OCI-LY1 (cell line): ENCODE measurements at regions not wholly inside any gene's neighbourhood (a gene's known extent, or its start where the extent isn't known, plus 50 kb on each side); places are given as distances from the start of the nearest gene placed in this dataset.

ENCODE experiments used
- H2AFZ ChIP-seq: fragments of 200-600 bp; sonication (generic), shearing (Covaris generic); 2 replicates; pipeline ENCODE4 v1.6.0; 2014; ENCODE audit warnings: antibody characterized with exemption, mild to moderate bottlenecking, low read length
- H3F3A ChIP-seq: fragments of 200-600 bp; sonication (generic), shearing (Covaris generic); 2 replicates; pipeline ENCODE4 v1.6.0; 2014; ENCODE audit warnings: mild to moderate bottlenecking, antibody characterized with exemption, low read length, moderate library complexity; ENCODE audit not compliant: insufficient read depth
- H3K27ac ChIP-seq: fragments of 200-600 bp; sonication (generic); 2 replicates; pipeline ENCODE4 v1.5.1; 2014; ENCODE audit warnings: low read length, mixed run types, mild to moderate bottlenecking, low read depth; ENCODE audit not compliant: poor library complexity, severe bottlenecking
- H3K27me3 ChIP-seq: fragments of 200-600 bp; sonication (generic); 2 replicates; pipeline ENCODE4 v1.6.0; 2014; ENCODE audit warnings: antibody characterized with exemption, mild to moderate bottlenecking, low read length, moderate library complexity; ENCODE audit not compliant: insufficient read depth
- H3K36me3 ChIP-seq: fragments of 200-600 bp; sonication (generic); 2 replicates; pipeline ENCODE4 v1.6.1; 2014; ENCODE audit warnings: mild to moderate bottlenecking, antibody characterized with exemption, low read length, moderate library complexity, mixed read lengths; ENCODE audit not compliant: insufficient read depth
- H3K4me1 ChIP-seq: fragments of 200-600 bp; sonication (generic); 2 replicates; pipeline ENCODE4 v1.5.1; 2014; ENCODE audit warnings: mild to moderate bottlenecking, low read length, moderate library complexity; ENCODE audit not compliant: insufficient read depth, severe bottlenecking
- H3K4me2 ChIP-seq: fragments of 200-600 bp; sonication (generic), shearing (Covaris generic); 2 replicates; pipeline ENCODE4 v1.6.1; 2014; ENCODE audit warnings: low read length
- H3K4me3 ChIP-seq: fragments of 200-600 bp; sonication (generic); 2 replicates; pipeline ENCODE4 v1.5.1; 2014; ENCODE audit warnings: low read length, low read depth, mild to moderate bottlenecking, mixed read lengths; ENCODE audit not compliant: poor library complexity, severe bottlenecking
- H3K79me2 ChIP-seq: fragments of 200-600 bp; shearing (Covaris generic); 2 replicates; pipeline ENCODE4 v1.6.1; 2016; ENCODE audit warnings: mixed run types, low read length, mixed read lengths; ENCODE audit not compliant: insufficient read depth
- H3K9ac ChIP-seq: fragments of 200-600 bp; sonication (generic), shearing (Covaris generic); 2 replicates; pipeline ENCODE4 v1.6.1; 2014; ENCODE audit warnings: mild to moderate bottlenecking, low read length, mixed read lengths
- H3K9me2 ChIP-seq: fragments of 200-600 bp; sonication (generic), shearing (Covaris generic); 2 replicates; pipeline ENCODE4 v1.6.1; 2014; ENCODE audit warnings: low read depth, mild to moderate bottlenecking, low read length, mixed read lengths
- H3K9me3 ChIP-seq: fragments of 200-600 bp; shearing (Covaris generic); 2 replicates; pipeline ENCODE4 v1.6.1; 2014; ENCODE audit warnings: low read length, mixed read lengths
- H4K20me1 ChIP-seq: fragments of 200-600 bp; sonication (generic), shearing (Covaris generic); 2 replicates; pipeline ENCODE4 v1.6.0; 2016; ENCODE audit warnings: mild to moderate bottlenecking, low read length; ENCODE audit not compliant: insufficient read depth
- CTCF ChIP-seq: fragments of 200-600 bp; sonication (generic), shearing (Covaris generic); IDR thresholded peaks from 2 replicates; pipeline ENCODE4 v1.5.1; 2017; ENCODE audit warnings: mild to moderate bottlenecking, antibody characterized with exemption, low read length, moderate library complexity, mixed read lengths
- EZH2 ChIP-seq: fragments of 200-600 bp; sonication (generic), shearing (Covaris generic); IDR thresholded peaks from 2 replicates; pipeline ENCODE4 v1.8.0; 2017; ENCODE audit warnings: borderline replicate concordance, mixed run types, mild to moderate bottlenecking, antibody characterized with exemption, low read length, moderate library complexity, mixed read lengths

DNA sequence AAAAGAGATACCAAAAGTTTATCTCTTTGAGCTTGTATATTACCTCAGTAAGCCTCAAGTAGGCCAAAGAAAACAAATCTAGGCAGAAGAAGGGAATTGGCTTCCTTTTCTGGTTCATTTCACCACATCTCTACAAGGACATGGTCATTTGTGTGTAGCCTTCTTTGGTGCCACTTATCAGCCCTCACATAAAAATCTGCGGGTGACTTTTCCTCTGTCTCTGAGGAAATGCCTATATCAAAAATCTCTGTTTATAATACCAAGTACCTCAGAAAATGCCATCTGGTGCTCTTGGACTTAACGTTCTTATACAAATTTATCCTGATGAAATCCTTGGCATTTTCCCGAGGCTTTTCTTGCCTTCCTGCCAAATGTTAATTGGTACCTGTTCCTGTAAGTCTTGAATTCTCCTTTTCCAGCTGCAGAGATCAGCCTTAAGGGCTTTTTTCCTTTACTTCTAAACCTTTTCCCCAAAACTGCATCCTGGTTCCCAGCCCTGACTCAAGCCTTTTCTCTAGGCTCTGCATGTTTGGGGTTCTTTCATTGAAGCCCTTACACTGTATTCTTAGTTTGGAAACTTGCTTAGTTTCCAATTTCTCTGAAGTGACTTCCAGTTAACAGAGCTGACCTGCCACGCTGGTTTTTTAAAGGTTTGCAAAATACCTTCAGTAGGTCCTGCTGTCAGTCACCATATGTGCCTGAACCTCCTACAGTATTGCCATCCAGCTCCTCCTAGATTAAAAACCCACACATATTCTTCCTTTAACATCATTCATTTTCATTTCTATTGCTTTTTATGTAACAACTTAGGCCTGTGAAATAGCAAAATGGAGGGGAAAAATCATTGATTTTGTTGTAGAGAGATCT lies 191.2 kb upstream of the PREP start:
- no peaks in the 10 kb centered on the region for H3K27me3 ChIP-seq
- H3K9me2 ChIP-seq = no peaks in the 10 kb centered on the region
- H3K9me3 ChIP-seq = no peaks in the 10 kb centered on the region
- no peak overlapping the region for H3K4me3 ChIP-seq
- H3K9ac ChIP-seq = no peak overlapping the region
- H4K20me1 ChIP-seq = no peaks in the 10 kb centered on the region
- no peak for TF ChIP-seq EZH2
- no peak for TF ChIP-seq CTCF
- no peaks in the 10 kb centered on the region for H3F3A ChIP-seq
- H3K27ac ChIP-seq = peak overlapping the region; percentile 42
- H3K36me3 ChIP-seq = no peaks in the 10 kb centered on the region
- no peaks in the 10 kb centered on the region for H3K79me2 ChIP-seq
- no peak overlapping the region for H3K4me2 ChIP-seq
- H3K4me1 ChIP-seq = peaks cover 62% of the 10 kb centered on the region
- no peak overlapping the region for H2AFZ ChIP-seq

DNA sequence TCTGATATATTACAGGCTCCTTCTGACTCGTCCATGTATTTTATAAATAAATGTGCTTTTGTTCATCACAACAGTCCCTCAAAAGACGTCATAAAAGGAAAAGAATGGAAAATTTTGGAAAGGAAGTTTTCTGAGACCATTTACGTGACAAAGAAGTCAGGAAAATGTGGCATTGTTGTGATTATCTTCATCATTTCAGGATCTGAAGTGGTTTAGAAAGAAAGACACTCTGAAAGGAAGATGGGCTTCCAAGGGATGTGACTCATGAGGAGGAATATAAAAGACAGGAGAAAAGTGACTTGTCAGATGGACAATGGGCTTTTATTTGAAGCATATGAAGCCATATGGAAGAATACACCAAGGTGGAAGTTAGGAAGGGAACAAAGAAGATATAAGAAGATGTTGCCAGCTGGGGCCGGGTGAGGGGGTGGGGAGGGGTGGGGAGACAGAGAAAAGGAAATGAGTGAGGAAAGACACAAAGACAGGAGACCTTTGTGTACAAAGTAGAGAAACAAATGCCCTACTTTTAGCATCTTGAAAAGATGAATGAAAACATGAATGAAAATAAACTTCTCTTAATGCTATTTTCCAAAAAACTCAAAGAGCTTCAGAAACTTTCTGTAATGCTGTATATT lies 190.3 kb upstream of the PREP start:
- Histone ChIP-seq H3K79me2 (no peaks in the 10 kb centered on the region), H3K27me3 (no peaks in the 10 kb centered on the region), H3K9me2 (no peaks in the 10 kb centered on the region), H4K20me1 (no peaks in the 10 kb centered on the region), H3K4me1 (peaks cover 71% of the 10 kb centered on the region), H3K4me3 (no peak overlapping the region), H3K9ac (no peak overlapping the region), H3K36me3 (no peaks in the 10 kb centered on the region), H3K27ac (peak overlapping the region; percentile 95), H3F3A (no peaks in the 10 kb centered on the region), H3K4me2 (no peak overlapping the region), H3K9me3 (no peaks in the 10 kb centered on the region), H2AFZ (no peak overlapping the region)
- no peak for TF ChIP-seq EZH2
- no peak for TF ChIP-seq CTCF

- H3K36me3 ChIP-seq = no peaks in the 10 kb centered on the region
- no peaks in the 10 kb centered on the region for H3K27me3 ChIP-seq
- H4K20me1 ChIP-seq = no peaks in the 10 kb centered on the region
- no peaks in the 10 kb centered on the region for H3K9me3 ChIP-seq
- no peak overlapping the region for H2AFZ ChIP-seq
- H3K4me2 ChIP-seq = no peak overlapping the region
- peaks cover 79% of the 10 kb centered on the region for H3K4me1 ChIP-seq
- H3K27ac ChIP-seq = peak overlapping the region; percentile 95
- H3K4me3 ChIP-seq = no peak overlapping the region
- no peaks in the 10 kb centered on the region for H3K79me2 ChIP-seq
- H3F3A ChIP-seq = no peaks in the 10 kb centered on the region
- TF ChIP-seq CTCF = no peak
- H3K9me2 ChIP-seq = no peaks in the 10 kb centered on the region
- no peak overlapping the region for H3K9ac ChIP-seq
Observed at GRCh38 chr6:105592329-105592728, 189.4 kb upstream of the PREP start.
